GM12872 (cell line): ENCODE measurements at regions not wholly inside any gene's neighbourhood (a gene's known extent, or its start where the extent isn't known, plus 50 kb on each side); places are given as distances from the start of the nearest gene placed in this dataset.

Experiments
- CTCF ChIP-seq: IDR thresholded peaks from 3 replicates; pipeline ENCODE4 v1.5.1; 2011; ENCODE audit warnings: low read depth, mild to moderate bottlenecking, low read length, moderate library complexity; ENCODE audit not compliant: insufficient read depth

GRCh38 chr21:35503671-35504070 is 454.6 kb upstream of the RUNX1 start:
- no peak for TF ChIP-seq CTCF

- no peak for TF ChIP-seq CTCF
These were observed 453.7 kb upstream of the RUNX1 start for GRCh38 chr21:35502821-35503220.

GRCh38 chr21:35491920-35492678 is 443.0 kb upstream of the RUNX1 start:
- no peak for TF ChIP-seq CTCF

- TF ChIP-seq CTCF: no peak
These were observed 442.0 kb upstream of the RUNX1 start for GRCh38 chr21:35491114-35491513.

- TF ChIP-seq CTCF: no peak
These were observed 440.4 kb upstream of the RUNX1 start for GRCh38 chr21:35489389-35489980.

- no peak for TF ChIP-seq CTCF
These were observed 439.8 kb upstream of the RUNX1 start for GRCh38 chr21:35488946-35489345.

- TF ChIP-seq CTCF: no peak
These were observed 436.3 kb upstream of the RUNX1 start for GRCh38 chr21:35485364-35485763.
